DND-41 (cell line): ENCODE measurements at regions not wholly inside any gene's neighbourhood (a gene's known extent, or its start where the extent isn't known, plus 50 kb on each side); places are given as distances from the start of the nearest gene placed in this dataset.

Experiments used
- ATAC-seq: fragments of 200-7000 bp; cut with Tn5 transposase; 3 replicates; pipeline ENCODE4 v1.9.1; 2021; ENCODE audit warnings: low read depth; ENCODE audit not compliant: insufficient read depth
- DNase-seq: peaks from one replicate; pipeline ENCODE4 v3.0.0-alpha.2; 2020
- H2AFZ ChIP-seq: 2 replicates; pipeline ENCODE4 v1.6.0; 2012; ENCODE audit warnings: low read depth, low read length
- H3K27ac ChIP-seq: 2 replicates; pipeline ENCODE4 v1.5.1; 2012; ENCODE audit warnings: low read length, inconsistent platforms
- H3K27me3 ChIP-seq: fragments of 200-600 bp; sonication (generic); 2 replicates; pipeline ENCODE4 v1.6.0; 2012; ENCODE audit warnings: low read length, mild to moderate bottlenecking, inconsistent platforms; ENCODE audit not compliant: insufficient read depth, poor library complexity
- H3K36me3 ChIP-seq: 2 replicates; pipeline ENCODE4 v1.5.1; 2012; ENCODE audit warnings: low read length, inconsistent platforms; ENCODE audit not compliant: insufficient read depth
- H3K4me1 ChIP-seq: 2 replicates; pipeline ENCODE4 v1.5.1; 2012; ENCODE audit warnings: mild to moderate bottlenecking, low read length; ENCODE audit not compliant: insufficient read depth
- H3K4me2 ChIP-seq: 2 replicates; pipeline ENCODE4 v1.6.0; 2012; ENCODE audit warnings: mild to moderate bottlenecking, moderate library complexity, low read length, inconsistent platforms; ENCODE audit not compliant: insufficient read depth
- H3K4me3 ChIP-seq, 2 experiments: fragments of 200-600 bp in 1 of 2; shearing (Covaris generic) in 1 of 2; 2 replicates each; pipeline ENCODE4 v1.5.1; 2012 to 2016; ENCODE audit warnings: inconsistent platforms in 2 of 2, low read length in 2 of 2, mild to moderate bottlenecking in 2 of 2, low read depth in 1 of 2, moderate library complexity in 1 of 2
- H3K79me2 ChIP-seq: 2 replicates; pipeline ENCODE4 v1.6.0; 2012; ENCODE audit warnings: low read length, inconsistent platforms; ENCODE audit not compliant: insufficient read depth
- H3K9ac ChIP-seq: 2 replicates; pipeline ENCODE4 v1.6.0; 2012; ENCODE audit warnings: low read depth, mild to moderate bottlenecking, inconsistent platforms, low read length, moderate library complexity
- H3K9me3 ChIP-seq: 2 replicates; pipeline ENCODE4 v1.5.1; 2012; ENCODE audit warnings: low read length, moderate library complexity, mild to moderate bottlenecking, inconsistent platforms; ENCODE audit not compliant: insufficient read depth, severe bottlenecking
- H4K20me1 ChIP-seq: 2 replicates; pipeline ENCODE4 v1.6.0; 2012; ENCODE audit warnings: low read length; ENCODE audit not compliant: insufficient read depth
- EZH2 ChIP-seq: IDR thresholded peaks from 3 replicates; pipeline ENCODE4 v1.6.1; 2012; ENCODE audit warnings: borderline replicate concordance, low read depth, mild to moderate bottlenecking, moderate library complexity, low read length, inconsistent platforms; ENCODE audit not compliant: severe bottlenecking
- TF ChIP-seq, protein P1 (sequence below): IDR thresholded peaks from 2 replicates; pipeline ENCODE4 v1.5.1; 2012; ENCODE audit warnings: borderline replicate concordance, low read length, moderate library complexity, mild to moderate bottlenecking; ENCODE audit not compliant: poor library complexity, severe bottlenecking; ENCODE audit errors: extremely low read depth

DNA sequence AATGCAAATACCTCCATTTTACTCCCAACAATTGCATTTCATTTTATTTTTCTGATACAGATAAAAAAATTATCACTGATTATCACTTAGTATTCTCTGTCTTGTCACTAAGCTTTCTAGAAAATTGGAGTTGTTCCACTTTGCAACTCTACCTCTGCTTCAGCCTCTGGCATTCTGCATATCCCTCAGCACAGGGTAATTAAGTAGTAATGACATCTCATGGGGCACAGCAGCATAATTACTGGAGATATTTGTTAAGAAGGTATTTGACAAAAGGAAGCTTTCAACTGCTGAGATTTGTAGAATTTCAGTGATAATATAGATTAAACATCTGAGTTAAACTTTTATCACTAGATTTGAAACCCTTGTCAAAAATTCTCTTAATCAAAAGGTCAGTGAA is 446.2 kb downstream of the HTR1A start:
- Histone ChIP-seq H3K27me3 (no peaks in the 10 kb centered on the region), H3K9me3 (no peaks in the 10 kb centered on the region), H3K4me3 (no peak overlapping the region), H3K4me1 (no peaks in the 10 kb centered on the region), H3K4me2 (no peak overlapping the region), H2AFZ (no peak overlapping the region), H3K79me2 (no peaks in the 10 kb centered on the region), H3K9ac (no peak overlapping the region), H4K20me1 (no peaks in the 10 kb centered on the region), H3K36me3 (no peaks in the 10 kb centered on the region), H3K27ac (no peak overlapping the region)
- DNase-seq (no peak), ATAC-seq (no peak)
- TF ChIP-seq, protein P1, sequence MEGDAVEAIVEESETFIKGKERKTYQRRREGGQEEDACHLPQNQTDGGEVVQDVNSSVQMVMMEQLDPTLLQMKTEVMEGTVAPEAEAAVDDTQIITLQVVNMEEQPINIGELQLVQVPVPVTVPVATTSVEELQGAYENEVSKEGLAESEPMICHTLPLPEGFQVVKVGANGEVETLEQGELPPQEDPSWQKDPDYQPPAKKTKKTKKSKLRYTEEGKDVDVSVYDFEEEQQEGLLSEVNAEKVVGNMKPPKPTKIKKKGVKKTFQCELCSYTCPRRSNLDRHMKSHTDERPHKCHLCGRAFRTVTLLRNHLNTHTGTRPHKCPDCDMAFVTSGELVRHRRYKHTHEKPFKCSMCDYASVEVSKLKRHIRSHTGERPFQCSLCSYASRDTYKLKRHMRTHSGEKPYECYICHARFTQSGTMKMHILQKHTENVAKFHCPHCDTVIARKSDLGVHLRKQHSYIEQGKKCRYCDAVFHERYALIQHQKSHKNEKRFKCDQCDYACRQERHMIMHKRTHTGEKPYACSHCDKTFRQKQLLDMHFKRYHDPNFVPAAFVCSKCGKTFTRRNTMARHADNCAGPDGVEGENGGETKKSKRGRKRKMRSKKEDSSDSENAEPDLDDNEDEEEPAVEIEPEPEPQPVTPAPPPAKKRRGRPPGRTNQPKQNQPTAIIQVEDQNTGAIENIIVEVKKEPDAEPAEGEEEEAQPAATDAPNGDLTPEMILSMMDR, result no peak
- TF ChIP-seq EZH2, result no peak

DNA sequence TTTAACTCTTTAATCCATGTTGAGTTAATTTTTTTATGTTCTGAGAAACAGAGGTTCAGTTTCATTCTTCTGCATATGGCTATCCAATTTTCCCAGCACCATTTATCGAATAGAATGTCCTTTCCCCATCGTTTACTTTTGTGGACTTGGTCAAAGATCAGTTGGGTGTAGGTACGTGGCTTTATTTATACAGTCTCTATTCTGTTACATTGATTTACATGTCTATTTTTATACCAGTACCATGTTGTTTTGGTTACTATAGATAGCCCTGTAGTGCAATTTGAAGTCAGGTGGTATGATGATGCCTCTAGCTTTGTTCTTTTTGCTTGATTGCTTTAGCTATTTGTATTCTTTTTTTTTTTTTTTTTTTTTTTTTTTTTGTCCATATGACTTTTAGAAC is 462.0 kb downstream of the HTR1A start:
- Histone ChIP-seq H3K4me1 (no peaks in the 10 kb centered on the region), H3K27ac (no peak overlapping the region), H3K79me2 (no peaks in the 10 kb centered on the region), H3K9ac (no peak overlapping the region), H3K36me3 (no peaks in the 10 kb centered on the region), H3K27me3 (no peaks in the 10 kb centered on the region), H4K20me1 (no peaks in the 10 kb centered on the region), H3K4me3 (no peak overlapping the region), H2AFZ (no peak overlapping the region), H3K9me3 (no peaks in the 10 kb centered on the region), H3K4me2 (no peak overlapping the region)
- DNase-seq (no peak), ATAC-seq (no peak)
- no peak for TF ChIP-seq EZH2
- TF ChIP-seq, protein P1, result no peak

DNA sequence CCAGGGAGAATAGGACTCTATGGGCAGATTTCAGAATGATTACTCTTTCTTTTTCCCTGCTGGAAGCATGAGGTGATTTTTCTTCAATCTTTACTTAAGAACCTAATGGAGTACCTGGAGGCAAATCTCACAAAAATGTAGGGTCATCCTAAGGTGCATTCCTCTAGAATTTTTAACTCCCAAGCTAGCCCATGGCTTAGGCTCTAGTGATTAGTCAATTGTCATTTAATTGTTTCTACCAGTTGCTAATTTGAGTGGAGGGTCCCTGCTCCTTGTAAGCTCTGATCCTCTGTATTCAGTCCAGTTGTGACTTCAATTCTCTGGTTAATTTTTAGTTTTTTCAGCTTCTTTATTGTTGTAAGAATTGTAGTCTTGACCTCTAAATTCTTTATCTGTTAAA is 467.0 kb downstream of the HTR1A start:
- Histone ChIP-seq H2AFZ (no peak overlapping the region), H3K27ac (no peak overlapping the region), H3K27me3 (no peaks in the 10 kb centered on the region), H3K9ac (no peak overlapping the region), H3K36me3 (no peaks in the 10 kb centered on the region), H3K4me1 (no peaks in the 10 kb centered on the region), H4K20me1 (no peaks in the 10 kb centered on the region), H3K4me2 (no peak overlapping the region), H3K4me3 (no peak overlapping the region), H3K79me2 (no peaks in the 10 kb centered on the region), H3K9me3 (no peaks in the 10 kb centered on the region)
- ATAC-seq (no peak), DNase-seq (no peak)
- TF ChIP-seq EZH2, result no peak
- TF ChIP-seq, protein P1, result no peak

DNA sequence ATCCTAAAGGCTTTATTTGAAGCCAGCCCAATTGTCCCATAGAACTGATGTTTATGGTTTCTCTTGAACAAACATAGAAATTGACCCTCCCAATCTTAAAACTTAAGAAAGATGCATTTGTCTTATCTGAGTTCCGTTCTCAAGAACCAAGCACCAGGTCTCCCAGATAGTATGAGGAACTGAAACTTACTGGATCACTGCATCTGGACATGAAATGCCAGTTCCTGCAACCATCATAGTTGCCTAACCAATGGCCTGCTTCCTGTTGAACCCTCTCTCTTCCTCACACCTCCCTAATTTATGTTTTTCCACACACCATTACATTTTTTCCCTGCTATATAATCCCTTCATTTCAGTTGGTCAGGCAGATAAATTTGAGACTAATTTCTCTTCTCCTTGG is 478.9 kb downstream of the HTR1A start:
- H2AFZ ChIP-seq, result no peak overlapping the region
- H3K36me3 ChIP-seq, result no peaks in the 10 kb centered on the region
- H3K4me1 ChIP-seq, result no peaks in the 10 kb centered on the region
- no peaks in the 10 kb centered on the region for H3K79me2 ChIP-seq
- no peaks in the 10 kb centered on the region for H3K27me3 ChIP-seq
- no peak overlapping the region for H3K27ac ChIP-seq
- no peak for ATAC-seq
- H3K9ac ChIP-seq, result no peak overlapping the region
- H3K4me2 ChIP-seq, result no peak overlapping the region
- H4K20me1 ChIP-seq, result no peaks in the 10 kb centered on the region
- TF ChIP-seq, protein P1, result no peak
- no peak for TF ChIP-seq EZH2
- H3K4me3 ChIP-seq, result no peak overlapping the region
- no peak for DNase-seq
- H3K9me3 ChIP-seq, result no peaks in the 10 kb centered on the region
